ENCODE measurements at regions not wholly inside any gene's neighbourhood (a gene's known extent, or its start where the extent isn't known, plus 50 kb on each side); places are given as distances from the start of the nearest gene placed in this dataset.
A peak's percentile ranks its signal among the peaks of the same experiment; 100 is the strongest.

DNA sequence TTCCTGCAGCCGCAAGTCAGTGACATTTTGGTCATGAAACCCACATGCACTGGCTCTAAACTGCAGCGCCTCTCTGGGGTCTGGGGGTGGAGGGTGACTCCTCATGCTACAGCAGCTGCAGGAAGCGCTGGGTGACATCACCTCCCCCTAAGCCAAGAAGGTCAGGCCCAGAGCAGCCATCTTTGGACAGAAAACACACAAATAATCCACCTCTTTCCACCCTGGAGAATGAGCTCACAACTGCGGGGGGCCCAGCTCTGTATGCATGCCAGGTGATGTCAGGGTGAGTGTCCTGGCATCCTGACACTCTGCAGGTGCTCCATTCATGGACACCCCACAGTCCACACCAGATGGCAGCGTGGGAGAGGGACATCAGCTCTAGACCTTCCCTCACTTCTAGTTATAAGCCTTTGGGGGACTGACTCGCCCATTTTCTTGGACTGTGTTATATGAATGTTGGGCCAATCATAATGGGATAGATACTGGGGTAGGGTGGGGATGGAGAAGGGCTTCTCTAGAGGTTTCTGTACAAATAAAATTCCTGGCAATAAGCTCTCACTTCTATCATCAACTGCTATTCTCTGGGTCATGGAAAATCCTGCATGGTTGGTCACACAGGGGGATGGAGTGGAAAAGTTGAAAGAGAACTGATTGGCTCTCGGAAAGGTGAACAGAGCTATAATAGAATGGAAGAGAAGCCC is 70.7 kb upstream of the THBS1 start:
- no peaks in the 10 kb centered on the region for H3K36me3 Mint-ChIP-seq

DNA sequence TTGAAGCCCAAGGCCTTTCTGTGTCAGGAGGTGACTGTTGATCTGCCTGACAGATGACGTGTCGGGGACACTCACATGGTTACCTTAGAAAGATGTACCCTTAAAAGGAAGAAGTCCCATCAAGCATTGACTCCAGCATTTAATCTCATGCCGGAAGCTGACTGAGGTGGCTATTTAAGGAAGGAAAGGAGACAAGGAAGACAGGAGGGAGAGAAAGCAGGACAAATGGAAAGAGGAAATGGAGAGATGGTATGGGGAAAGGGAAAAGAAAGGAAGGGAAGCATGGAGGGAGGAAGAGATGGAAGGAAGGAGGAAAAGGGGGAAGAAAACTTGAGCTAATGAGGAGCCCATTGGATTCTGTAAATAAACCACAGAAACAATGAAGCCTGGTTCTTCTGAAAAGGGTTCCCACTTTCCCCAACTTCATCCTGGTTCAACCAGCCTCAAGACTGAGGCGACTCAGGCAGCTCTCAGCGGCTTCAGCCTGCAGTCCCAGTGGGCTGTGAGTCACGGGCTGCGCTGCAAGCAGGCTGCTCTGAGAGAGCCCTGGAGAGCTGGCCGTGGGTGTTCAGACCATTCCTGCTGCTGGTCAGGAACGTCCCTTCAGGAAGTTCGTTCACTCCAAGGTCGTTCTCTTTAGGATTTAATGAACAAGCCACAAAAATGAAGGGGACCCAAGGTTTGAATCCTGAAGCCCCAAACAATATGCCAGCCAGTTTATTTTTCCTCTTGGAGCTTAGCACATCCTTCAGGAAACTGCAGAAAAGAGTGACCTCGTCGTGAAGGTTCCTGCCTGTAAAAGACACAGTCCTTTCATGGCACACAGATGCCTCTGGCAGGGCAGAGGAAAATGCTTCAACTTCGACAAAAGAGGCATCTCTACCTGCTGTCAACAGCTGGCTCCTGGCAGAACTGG is 69.6 kb upstream of the THBS1 start:
- DNase-seq: peak in 1 of 3 donors; percentile 25
- 89% methylated on average over 12 of the region's 14 CpGs for WGBS (ENCODE audit: insufficient coverage)
- no peaks in the 10 kb centered on the region for H4K20me1 ChIP-seq (ENCODE audit: insufficient read depth, low read length)
- no peaks in the 10 kb centered on the region for H3K27me3 ChIP-seq (ENCODE audit: control insufficient read depth in 2 of 2, insufficient read depth in 2 of 2, low read length in 2 of 2)
- Mint-ChIP-seq H3K27ac (no peak overlapping the region), H3K4me3 (peak overlapping the region in 1 of 2 donors; percentile 17), H3K27me3 (ENCODE audit: low read depth in 3 of 3) (peaks cover 0 to 4% (median 3%) of the 10 kb centered on the region in 3 donors), H3K9me3 (peaks cover 2 to 17% (median 11%) of the 10 kb centered on the region in 7 donors), H3K4me1 (peaks cover 10% of the 10 kb centered on the region), H3K36me3 (no peaks in the 10 kb centered on the region)
- H3K79me2 ChIP-seq (ENCODE audit: insufficient read depth, low read length): no peaks in the 10 kb centered on the region
- no peak overlapping the region for H3K4me2 ChIP-seq (replicated peaks; ENCODE audit: extremely low read depth, low read length, poor library complexity, severe bottlenecking)
- H3K27ac ChIP-seq (ENCODE audit: low read depth in 1 of 2, low read length in 2 of 2): no peak overlapping the region
- intact Hi-C loops (cut with micrococcal nuclease): no loop called here
- no peak overlapping the region for H3K9ac ChIP-seq (ENCODE audit: insufficient read depth, low read length, poor library complexity, severe bottlenecking)
- H3K4me1 ChIP-seq (ENCODE audit: control insufficient read depth in 1 of 2, insufficient read depth in 2 of 2, low read length in 2 of 2): peaks cover 0 to 5% of the 10 kb centered on the region in 2 donors
- TF ChIP-seq, protein P1, sequence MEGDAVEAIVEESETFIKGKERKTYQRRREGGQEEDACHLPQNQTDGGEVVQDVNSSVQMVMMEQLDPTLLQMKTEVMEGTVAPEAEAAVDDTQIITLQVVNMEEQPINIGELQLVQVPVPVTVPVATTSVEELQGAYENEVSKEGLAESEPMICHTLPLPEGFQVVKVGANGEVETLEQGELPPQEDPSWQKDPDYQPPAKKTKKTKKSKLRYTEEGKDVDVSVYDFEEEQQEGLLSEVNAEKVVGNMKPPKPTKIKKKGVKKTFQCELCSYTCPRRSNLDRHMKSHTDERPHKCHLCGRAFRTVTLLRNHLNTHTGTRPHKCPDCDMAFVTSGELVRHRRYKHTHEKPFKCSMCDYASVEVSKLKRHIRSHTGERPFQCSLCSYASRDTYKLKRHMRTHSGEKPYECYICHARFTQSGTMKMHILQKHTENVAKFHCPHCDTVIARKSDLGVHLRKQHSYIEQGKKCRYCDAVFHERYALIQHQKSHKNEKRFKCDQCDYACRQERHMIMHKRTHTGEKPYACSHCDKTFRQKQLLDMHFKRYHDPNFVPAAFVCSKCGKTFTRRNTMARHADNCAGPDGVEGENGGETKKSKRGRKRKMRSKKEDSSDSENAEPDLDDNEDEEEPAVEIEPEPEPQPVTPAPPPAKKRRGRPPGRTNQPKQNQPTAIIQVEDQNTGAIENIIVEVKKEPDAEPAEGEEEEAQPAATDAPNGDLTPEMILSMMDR (IDR thresholded peaks at IDR 0.05): no peak
- peaks cover 6 to 9% of the 10 kb centered on the region in 2 donors for H3K9me3 ChIP-seq (replicated peaks in 1 of 2; ENCODE audit: control insufficient read depth in 1 of 2, insufficient read depth in 1 of 2, low read length in 2 of 2)
- H3K36me3 ChIP-seq (replicated peaks in 1 of 2; ENCODE audit: control insufficient read depth in 1 of 2, insufficient read depth in 2 of 2, low read length in 2 of 2): no peaks in the 10 kb centered on the region
- no peak overlapping the region for H2AFZ ChIP-seq (ENCODE audit: insufficient read depth, low read depth, low read length, poor library complexity, severe bottlenecking)
- no peak overlapping the region for H3K4me3 ChIP-seq (replicated peaks in 1 of 3; ENCODE audit: low read depth in 2 of 3, low read length in 3 of 3)

More for the DNA sequence above, 70.7 kb upstream of the THBS1 start:
- WGBS (ENCODE audit: insufficient coverage): 90% methylated on average over 4 of the region's 7 CpGs
- Mint-ChIP-seq H3K4me1 (peaks cover 10% of the 10 kb centered on the region), H3K27ac (no peak overlapping the region), H3K4me3 (no peak overlapping the region), H3K27me3 (ENCODE audit: low read depth in 3 of 3) (peaks cover 0 to 4% (median 3%) of the 10 kb centered on the region in 3 donors), H3K9me3 (peaks cover 2 to 11% (median 6%) of the 10 kb centered on the region in 7 donors)
- no peak overlapping the region for H3K4me3 ChIP-seq (replicated peaks in 1 of 3; ENCODE audit: low read depth in 2 of 3, low read length in 3 of 3)
- H3K79me2 ChIP-seq (ENCODE audit: insufficient read depth, low read length): no peaks in the 10 kb centered on the region
- H3K27ac ChIP-seq (ENCODE audit: low read depth in 1 of 2, low read length in 2 of 2): no peak overlapping the region
- H2AFZ ChIP-seq (ENCODE audit: insufficient read depth, low read depth, low read length, poor library complexity, severe bottlenecking): no peak overlapping the region
- H3K36me3 ChIP-seq (replicated peaks in 1 of 2; ENCODE audit: control insufficient read depth in 1 of 2, insufficient read depth in 2 of 2, low read length in 2 of 2): no peaks in the 10 kb centered on the region
- H3K9me3 ChIP-seq (replicated peaks in 1 of 2; ENCODE audit: control insufficient read depth in 1 of 2, insufficient read depth in 1 of 2, low read length in 2 of 2): peaks cover 0 to 8% of the 10 kb centered on the region in 2 donors
- peaks cover 0 to 5% of the 10 kb centered on the region in 2 donors for H3K4me1 ChIP-seq (ENCODE audit: control insufficient read depth in 1 of 2, insufficient read depth in 2 of 2, low read length in 2 of 2)
- H3K4me2 ChIP-seq (replicated peaks; ENCODE audit: extremely low read depth, low read length, poor library complexity, severe bottlenecking): no peak overlapping the region
- intact Hi-C loops (cut with micrococcal nuclease): no loop called here
- DNase-seq: no peak
- no peaks in the 10 kb centered on the region for H4K20me1 ChIP-seq (ENCODE audit: insufficient read depth, low read length)
- no peaks in the 10 kb centered on the region for H3K27me3 ChIP-seq (ENCODE audit: control insufficient read depth in 2 of 2, insufficient read depth in 2 of 2, low read length in 2 of 2)
- H3K9ac ChIP-seq (ENCODE audit: insufficient read depth, low read length, poor library complexity, severe bottlenecking): no peak overlapping the region
- TF ChIP-seq, protein P1 (IDR thresholded peaks at IDR 0.05): no peak
